Stimulated activated CD4-positive, alpha-beta T cell treated with anti-CD3 and anti-CD28 coated beads, TNF-alpha, amount 100 ng/mL, for 1 hour (primary cell): ENCODE measurements at regions not wholly inside any gene's neighbourhood (a gene's known extent, or its start where the extent isn't known, plus 50 kb on each side); places are given as distances from the start of the nearest gene placed in this dataset.

Source experiments
- DNase-seq, 3 donors: peaks; one replicate each; pipeline ENCODE4 v3.0.0-alpha.2; 2020; ENCODE audit warnings: low read depth in 3 of 3, low spot score in 1 of 3

DNA sequence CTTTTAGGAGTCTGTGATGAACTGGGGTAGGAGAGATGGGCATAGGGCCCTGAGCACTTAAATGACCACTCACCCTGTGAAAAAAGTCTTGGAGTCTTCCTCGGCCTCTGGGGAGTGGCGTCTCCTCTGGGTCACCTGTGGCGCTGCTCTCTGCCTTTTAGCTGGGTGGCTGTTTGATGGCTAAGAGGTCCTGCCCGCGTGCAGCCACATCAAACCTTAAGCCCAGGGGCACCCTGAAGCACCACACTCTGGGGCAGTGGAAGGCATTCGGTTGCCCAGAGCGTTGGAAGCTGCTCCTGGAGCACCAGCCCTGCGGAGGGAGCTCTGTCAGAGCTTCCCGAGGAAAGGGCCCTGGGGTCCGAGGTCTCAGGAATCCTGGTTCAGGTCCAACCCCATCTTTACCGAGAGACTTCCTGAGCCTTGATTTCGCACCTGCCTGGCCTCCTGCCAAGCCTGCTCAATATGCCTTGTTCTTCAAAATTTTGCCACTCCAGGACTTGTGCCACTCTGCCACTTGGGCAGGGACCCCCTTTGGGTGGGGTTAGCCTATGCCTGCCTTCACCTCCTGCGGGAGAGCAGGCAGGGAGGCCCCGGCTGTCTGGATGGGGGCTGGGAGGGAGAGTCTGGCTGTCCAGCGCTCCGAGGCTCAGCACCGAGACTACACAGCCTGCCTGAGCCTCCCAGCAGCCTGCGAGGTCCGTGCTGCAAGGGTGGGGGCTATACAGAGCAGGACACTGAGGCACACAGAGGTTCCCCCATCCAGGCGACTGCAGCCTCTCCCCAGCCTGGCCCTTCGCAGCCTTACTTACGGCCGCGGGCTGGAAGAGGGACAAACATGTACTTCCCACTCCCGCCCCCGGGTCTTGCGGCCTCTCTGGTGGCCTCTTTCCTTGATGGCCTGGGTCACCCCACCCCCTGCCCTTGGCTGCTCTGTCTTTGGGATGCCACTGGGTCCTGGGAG, 63.4 kb upstream of the RNU6ATAC start:
- no peak for DNase-seq

DNA sequence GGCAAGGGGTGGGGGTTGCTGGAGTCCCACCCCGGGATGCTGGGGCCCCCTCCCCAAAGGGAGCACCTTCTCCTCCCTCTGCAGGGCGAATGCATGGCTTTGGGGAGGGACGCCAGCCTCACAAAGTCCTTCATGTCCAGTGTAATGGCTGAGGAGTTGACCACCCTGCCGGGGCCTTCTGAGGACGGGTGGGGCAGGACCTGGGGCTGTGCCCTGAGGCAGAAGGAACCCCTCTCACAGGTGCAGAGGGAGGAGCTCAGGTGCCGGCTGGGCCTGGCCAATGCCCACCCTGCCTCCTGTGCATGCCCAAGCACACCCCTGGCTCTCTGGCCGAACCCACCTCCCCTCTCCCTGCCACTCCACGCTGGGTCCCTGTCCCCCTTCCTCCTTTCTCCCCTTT, 64.3 kb upstream of the RNU6ATAC start:
- DNase-seq, result no peak

DNA sequence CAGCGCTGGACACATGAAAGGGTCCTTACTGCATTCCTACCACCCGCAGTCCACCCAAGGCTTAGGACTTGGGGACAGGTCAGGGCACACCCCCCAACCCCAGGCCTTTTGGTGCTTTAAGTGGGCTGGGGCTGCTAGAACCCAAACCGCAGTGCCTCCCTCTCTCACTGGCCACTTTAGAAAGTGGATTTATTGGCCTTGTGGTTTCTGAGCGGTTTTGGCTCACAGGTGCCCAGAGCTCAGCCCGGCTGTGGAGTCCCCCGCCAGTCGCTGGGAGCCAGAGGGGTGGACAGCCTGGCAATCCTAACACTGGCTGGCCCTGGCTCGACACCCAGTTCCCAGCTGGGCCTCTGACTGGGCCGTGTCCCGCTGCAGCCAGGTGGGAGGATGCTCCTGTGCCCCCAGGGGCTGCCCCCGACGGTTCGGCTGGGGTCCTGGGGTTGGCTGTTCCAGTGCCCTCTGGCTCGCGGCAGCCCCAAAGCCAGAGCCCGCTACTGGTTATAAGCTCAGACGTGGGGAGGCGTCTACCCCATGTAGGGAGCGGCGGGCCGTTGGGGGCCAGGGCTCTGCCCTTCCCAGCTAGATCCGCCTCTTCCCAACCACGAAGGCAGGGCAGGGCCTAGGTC, 65.2 kb upstream of the RNU6ATAC start:
- no peak for DNase-seq

DNA sequence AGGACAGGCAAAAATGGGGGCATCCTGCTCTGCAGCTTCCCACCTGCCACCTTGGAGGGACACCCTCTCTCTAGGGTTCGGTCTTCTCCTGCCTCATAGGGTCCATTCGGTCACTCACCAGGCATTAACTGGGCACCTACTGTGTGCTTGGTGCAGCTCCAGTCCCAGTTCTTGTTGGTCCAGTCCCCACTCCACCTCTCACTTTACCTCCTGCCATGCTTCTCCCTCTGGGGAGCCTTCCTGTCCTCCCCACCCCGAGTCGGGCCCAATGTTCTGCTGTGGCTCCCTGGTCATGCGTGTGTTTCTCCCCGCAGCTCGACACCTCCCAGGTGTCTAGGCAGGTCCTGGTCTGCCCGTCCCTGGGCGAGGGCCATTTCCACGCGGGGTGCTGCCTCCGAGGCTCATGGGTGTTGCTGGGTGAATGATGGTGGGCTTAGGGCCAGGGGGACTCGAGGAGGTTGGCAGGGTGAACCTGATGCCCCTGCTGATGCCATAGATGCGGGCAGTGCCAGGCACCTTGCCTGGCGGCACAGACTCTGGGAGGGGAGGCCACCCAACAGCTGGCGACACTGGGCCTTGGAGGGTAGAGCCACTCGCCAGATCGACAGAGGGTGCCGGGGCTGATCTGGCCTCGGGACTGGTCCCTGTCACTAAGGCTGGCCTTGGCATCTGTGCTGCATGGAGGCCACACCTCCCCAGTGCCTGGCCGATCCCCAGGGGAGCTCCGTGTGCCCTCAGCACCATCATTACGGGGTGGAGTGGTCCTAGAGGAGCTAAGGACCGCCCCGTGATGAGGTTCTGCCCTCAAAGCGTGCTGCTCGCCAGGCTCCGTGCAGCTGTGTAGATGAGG, 66.0 kb upstream of the RNU6ATAC start:
- DNase-seq, result no peak

DNA sequence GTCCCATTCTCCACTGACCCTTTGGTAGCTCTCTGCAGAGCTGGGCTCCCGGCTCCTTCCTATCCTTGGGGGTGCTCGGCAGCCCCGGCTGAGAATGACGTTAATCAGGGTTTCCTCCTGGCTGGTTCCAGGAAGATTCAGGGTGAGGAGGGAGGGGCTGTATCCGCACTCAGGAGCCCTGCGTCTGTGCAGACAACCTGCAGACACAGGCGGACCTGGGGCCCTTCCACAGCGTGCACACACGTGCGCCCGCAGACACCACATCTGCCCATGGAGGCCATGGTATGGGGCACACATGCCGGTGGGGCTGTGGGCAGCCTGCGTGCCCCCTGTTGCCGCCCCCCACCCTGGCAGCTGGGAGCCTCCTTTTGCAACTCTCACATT, 66.6 kb upstream of the RNU6ATAC start:
- no peak for DNase-seq

DNA sequence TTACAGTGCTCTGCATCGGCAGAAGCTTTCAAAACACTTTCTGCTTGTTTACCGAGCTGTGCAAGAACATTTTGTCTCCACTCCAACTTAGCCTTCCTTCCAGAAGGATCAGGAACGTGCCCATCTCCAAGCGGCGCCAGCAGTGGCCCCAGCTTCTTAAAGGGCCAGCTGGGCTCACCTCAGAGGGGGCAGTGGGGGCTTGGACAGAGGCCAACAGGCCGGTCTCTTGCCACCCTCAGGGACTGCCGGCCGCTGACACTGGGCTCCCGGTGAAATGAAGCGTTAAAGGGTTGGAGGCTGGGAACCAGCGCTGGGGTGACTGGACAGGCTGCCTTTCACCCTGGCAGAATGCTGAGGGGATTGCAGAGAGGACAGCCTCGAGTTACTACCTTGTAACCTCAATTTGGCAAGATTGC, 67.0 kb upstream of the RNU6ATAC start:
- DNase-seq, result no peak

DNA sequence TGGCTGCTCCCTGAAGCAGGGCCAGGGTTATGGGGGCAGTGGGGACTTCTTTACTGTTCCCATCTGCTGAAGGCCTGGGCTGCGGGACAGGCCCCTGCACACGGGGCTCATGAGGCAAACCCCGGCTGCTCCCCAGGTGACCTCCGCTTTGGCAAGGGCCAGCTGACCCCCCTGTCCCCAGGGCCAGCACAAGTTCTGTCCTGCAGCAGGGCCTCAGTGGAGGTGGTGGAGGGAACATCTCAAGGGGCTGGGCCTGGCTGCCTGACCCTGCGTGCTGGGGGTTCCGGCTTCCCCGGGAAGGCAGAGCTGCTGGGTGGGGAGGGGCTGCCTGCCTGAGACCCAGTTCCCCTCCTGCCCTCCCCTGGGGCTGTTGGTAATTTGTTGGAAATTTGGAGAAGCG, 67.4 kb upstream of the RNU6ATAC start:
- no peak for DNase-seq

- DNase-seq, result no peak
These were observed 68.7 kb upstream of the RNU6ATAC start for GRCh38 chr9:134233022-134233421.

GRCh38 chr9:134234001-134234660, 69.8 kb upstream of the RNU6ATAC start:
- DNase-seq, result no peak

GRCh38 chr9:134234687-134235359, 70.5 kb upstream of the RNU6ATAC start:
- no peak for DNase-seq

DNA sequence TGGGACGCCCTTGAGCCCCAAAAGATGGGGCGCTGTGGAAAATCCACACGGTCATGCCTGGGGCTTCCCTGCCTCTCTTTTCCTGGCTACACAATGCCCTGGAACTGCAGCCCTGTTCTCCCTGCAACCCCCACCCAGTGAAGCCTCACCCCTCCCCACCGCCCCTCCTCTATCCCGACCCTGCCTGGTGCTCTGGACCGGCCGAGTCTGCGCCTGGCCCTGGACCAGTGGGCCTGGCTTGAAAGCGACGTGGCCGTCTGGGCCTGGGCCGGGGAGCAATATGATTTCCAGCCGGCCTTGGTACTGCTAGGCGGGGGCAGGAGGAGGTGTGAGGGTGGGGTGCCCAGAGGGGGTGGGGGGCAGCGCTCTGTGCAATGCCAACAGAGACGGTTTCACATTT, 71.0 kb upstream of the RNU6ATAC start:
- DNase-seq, result no peak

GRCh38 chr9:134236001-134236421, 71.6 kb upstream of the RNU6ATAC start:
- DNase-seq, result no peak

- DNase-seq, result no peak
These were observed 72.7 kb upstream of the RNU6ATAC start for GRCh38 chr9:134236935-134237629.

DNA sequence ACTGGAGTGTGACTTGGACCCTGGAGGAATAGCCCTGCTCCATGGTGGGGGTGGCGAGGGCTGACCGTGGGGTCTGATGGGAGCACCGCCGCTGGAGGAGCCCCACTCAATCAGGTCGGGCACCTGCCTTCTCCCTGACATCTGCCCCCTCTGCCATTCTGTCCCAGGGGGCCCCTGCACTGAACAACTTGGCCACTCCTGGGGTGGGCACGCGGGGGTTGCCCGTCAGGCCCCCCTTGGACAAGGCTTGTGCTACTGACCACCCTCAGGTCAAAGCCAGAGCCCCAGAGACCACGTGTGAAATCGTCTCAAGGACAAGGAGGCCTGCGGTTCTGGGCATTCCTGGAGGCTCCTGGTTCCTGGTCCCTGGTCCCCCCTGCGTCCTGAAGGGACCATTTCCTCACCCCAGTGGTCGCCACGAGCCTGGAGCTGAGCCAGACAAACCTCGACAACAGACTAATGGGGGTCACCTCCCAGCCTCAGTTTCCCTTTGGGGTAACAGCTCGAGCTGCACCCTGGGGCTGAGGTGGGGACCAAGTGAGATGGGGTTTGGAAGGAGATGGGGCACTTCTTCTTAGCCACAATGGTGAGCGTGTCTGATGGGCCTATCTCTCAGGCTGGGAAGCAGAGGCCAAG, 73.4 kb upstream of the RNU6ATAC start:
- no peak for DNase-seq

GRCh38 chr9:134239130-134239903, 75.0 kb upstream of the RNU6ATAC start:
- no peak for DNase-seq

DNA sequence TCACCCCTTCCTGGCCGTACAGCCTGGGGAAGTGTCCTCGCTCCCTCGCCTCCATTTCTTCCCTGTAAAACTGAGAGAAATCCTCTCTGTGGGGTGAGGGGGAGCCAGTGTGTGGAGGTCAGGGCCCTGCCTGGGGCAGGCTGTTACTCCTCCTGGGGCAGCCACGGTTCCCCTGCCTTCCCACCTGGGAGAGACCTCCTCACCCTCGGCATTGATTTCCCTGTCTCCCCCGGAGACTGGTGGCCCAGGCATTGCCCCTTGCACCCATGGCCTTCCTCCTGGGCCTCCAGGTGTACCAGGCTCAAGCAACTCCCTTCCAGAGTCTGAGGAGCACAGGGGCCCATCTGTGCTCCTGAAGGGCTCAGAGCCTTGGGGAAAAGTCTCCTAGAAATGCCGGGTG, 75.6 kb upstream of the RNU6ATAC start:
- DNase-seq, result no peak

DNA sequence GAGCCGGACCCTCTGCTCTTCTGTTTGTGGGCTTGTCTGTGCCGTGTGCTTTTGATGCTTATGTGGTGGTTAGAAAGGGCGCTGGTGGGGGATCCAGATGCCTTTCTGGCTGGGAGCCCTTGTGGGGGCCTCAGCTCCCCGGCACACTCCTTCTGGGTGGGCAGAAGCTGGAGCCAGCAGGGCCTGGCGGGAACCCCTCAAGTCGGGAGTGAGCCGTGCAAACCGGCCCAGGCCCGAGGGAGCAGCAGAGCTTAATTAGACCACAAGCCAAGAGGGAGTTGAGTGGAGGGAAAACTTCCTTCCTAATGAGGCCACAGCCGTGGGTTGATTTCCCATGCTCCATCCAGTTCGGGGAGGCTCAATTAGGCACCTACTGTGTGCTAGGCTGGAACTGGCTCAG, 76.0 kb upstream of the RNU6ATAC start:
- no peak for DNase-seq

- DNase-seq, result no peak
These were observed 78.3 kb upstream of the RNU6ATAC start for GRCh38 chr9:134242706-134243105.
